Dermis blood vessel endothelial cell (primary cell): ENCODE measurements at regions not wholly inside any gene's neighbourhood (a gene's known extent, or its start where the extent isn't known, plus 50 kb on each side); places are given as distances from the start of the nearest gene placed in this dataset.
"Not testable (repeated sequence)": the region's sequence is repeated elsewhere in the genome, so short reads cannot be mapped to it uniquely, and the experiment has no call there.

Experiments used
- DNase-seq: peaks from one replicate; pipeline ENCODE4 v3.0.0; 2010

DNA sequence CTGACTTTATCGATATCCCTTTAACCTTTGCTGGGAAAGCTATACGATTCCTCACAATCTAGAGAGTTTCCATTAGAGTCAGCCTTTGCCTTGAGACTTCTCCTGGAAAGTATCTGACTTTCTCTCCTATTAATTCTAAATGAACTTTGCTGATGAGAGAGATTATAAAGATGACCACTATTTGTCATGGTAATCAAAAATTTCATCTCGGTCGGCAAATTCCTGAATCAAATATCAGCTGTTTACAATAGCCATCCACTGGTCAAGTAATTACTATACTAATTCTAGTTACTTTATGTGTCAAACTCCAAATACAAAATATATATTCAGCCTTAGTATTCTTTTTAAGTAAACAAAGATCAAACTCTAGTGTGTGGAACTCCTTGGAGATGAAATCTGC lies 164.4 kb upstream of the ITGA1 start:
- DNase-seq: no peak

DNA sequence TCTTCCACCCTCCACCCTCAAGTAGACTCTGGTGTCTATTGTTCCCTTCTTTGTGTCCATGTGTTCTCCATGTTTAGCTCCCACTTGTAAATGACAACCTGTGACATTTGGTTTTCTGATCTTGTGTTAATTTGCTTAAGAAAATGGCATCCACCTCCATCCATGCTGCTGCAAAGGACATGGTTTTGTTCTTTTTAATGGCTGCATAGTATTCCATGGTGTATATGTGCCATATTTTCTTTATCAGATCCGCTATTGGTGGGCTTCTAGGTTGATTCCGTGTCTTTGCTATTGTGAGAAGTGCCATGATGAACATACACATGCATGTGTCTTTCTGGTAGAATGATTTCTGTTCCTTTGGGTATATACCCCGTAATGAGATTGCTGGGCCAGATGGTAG lies 163.4 kb upstream of the ITGA1 start:
- DNase-seq: no peak

DNA sequence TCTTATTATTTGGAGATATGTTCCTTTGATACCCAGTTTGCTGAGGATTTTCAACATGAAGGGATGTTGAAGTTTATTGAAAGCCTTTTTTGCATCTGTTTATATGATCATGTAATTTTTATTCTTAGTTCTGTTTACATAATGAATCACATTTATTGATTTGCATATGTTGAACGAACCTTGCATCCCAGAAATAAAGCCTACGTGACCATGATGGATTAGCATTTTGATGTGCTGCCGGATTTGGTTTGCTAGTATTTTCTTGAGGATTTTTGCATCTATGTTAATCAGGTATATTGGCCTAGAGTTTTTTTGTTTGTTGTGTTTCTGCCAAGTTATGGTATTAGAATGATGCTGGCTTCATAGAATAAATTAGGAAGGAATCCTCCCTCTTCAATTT lies 161.4 kb upstream of the ITGA1 start:
- DNase-seq: no peak

DNA sequence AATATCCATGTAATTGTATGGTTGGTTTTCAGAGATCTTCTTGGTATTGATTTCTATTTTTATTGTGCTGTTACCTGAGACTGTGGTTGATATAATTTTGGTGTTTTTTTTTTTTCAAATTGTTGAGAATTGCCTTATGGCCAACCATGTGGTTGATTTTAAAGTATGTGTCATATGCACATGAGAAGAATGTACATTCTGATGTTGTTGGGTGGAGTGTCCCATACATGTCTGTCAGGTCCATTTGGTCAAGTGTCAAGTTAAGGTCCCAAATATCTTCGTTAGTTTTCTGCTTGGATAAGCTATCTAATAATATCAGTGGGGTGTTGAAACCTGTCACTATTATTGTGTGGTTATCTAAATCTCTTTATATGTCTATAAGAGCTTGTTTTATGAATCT lies 160.0 kb upstream of the ITGA1 start:
- no peak for DNase-seq

DNA sequence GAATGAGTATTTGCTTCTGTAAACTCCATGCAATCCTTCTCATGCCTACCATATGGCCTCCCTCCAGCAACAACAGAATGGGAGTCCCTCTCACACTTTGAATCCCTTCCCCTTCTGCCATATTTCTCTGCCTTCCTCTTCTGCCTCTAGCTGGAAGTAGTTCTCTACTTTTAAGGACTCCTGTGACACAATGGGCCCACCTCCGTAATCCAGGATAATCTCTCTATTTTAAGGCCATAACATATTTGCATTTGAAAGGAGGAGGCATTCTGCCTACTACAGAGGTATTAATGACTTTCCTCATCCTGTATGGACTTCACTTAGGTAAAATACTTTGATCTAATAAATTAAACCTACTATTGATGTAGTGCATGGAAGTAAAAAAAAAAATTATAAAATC lies 155.4 kb upstream of the ITGA1 start:
- DNase-seq: no peak

DNA sequence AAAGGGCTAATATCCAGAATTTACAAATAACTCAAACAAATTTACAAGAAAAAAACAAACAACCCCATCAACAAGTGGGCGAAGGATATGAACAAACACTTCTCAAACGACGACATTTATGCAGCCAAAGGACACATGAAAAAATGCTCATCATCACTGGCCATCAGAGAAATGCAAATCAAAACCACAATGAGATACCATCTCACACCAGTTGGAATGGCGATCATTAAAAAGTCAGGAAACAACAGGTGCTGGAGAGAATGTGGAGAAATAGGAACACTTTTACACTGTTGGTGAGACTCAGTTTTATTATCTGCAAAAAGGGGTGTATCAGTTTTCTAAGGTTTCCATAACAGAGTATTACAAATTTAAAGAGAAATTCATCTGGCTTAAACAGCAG lies 153.5 kb upstream of the ITGA1 start:
- not testable (repeated sequence) for DNase-seq

DNA sequence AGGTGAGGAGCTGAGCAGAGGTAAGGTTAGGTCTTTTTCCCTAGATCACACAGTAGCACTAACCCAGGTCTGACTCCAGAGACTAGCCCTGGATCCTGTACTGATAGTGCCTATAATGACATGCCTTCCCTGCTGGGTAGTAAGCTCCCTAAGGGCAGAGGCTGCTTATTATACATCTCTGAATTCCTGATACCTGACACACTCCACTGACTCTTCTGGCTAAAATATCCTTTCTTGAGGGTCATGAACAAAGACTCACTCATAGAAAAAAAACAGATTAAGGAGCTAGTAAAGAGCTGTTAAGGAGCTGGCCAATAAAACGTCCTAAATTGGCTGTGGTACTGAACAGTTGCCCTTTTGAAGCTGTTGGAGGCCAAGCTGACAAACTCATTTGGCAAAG lies 149.0 kb upstream of the ITGA1 start:
- no peak for DNase-seq

DNA sequence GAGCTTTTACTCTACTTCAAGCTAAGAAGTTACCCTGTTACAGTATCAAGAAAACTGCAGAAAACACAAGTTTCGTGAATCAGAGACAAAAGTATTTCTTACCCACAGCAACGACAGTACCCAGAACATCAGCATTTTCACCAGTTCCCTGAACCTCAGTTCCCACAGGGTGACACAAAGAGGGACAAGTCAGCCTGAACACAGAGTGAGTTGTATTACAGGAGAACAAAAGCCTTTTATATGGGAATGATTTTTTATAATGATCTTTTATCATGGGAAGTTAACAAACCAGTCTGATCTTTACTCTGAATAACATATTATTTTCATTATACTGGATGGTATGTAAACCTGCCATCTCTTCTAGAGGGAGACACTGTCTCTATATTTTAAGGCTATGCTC lies 139.0 kb upstream of the ITGA1 start:
- no peak for DNase-seq

DNA sequence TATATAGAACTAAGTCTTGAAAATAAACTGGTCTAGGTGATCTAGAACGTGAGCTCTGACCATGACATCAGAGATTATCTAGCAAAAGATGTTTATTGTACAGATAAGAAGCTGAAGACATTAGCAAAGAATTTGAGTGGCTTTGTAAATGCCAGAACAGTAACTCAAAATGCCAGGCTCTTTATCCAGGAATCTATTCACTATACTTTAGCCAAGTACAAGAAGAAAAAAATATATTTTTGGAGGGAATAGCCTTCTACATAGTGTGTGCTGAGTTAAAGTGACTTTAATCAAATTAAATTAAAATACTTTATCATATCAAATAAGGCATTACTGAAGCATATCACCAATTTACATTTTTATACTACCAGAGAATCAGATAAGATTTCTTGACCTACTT lies 132.6 kb upstream of the ITGA1 start:
- no peak for DNase-seq

DNA sequence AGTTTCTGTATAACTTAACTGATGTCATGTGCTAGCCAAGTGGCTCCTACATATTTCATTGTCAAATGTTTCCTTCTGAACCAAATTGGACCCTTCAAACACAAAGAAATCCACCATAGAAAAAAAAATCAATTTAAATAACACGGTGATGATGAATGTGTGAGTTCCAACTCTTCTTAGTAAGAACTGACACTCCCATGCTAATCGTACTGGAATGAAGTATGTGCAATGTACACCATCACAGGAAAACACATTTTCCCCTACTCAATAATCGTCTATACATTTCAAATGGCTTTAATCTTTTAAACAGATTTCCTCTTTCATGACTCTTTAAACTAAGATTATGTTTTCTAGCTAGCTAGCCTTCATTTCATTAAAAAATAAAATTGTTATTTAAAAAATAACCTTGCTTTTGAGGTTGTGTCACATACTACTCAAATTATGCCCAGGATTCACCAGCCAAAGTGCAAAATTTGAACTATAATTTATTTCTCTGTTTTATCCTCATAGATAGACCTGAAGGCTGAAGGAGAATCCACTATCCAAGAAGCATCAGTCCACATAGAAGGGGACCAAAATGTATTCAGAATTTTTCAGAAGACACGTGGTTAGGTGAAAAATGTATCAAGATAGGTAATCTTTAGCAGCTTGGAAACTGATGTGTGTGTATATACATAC lies 131.0 kb upstream of the ITGA1 start:
- no peak for DNase-seq

DNA sequence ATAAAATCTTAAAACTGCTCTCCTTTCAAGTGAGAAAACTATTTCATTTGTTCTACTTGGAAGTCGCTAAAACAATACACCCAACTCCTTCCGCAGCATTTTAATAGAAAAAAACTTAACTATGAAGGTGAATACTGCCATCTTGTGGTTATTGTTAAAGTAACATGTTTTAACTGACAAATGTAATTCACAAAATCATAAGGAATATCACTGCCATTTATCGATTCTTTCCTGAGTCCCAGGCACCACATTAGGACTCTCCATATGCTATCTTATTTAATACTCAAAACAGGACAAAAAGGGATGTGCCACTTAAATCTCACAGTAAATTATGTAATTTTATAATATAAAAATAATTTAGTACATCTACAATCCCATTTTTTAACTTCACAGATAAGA lies 130.5 kb upstream of the ITGA1 start:
- DNase-seq: peak; percentile 69

DNA sequence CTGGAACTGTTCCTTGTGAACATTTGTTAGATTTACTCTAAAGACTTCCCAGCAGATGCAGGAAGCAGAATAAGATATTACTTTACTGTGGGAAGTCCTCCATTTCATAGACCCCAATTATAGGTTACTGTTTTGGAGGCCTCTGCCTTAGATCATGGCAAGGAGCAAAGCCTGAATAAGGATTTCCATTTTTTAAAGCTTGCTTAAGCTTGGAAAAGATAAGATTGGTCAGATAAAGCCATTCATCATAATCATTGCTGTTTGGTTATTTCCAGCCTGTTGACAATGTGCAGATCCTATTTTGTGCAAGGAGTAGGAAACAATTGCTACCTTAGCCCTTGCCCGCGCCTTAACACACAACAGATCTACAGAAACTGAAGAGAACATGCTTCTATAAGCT lies 129.5 kb upstream of the ITGA1 start:
- no peak for DNase-seq

DNA sequence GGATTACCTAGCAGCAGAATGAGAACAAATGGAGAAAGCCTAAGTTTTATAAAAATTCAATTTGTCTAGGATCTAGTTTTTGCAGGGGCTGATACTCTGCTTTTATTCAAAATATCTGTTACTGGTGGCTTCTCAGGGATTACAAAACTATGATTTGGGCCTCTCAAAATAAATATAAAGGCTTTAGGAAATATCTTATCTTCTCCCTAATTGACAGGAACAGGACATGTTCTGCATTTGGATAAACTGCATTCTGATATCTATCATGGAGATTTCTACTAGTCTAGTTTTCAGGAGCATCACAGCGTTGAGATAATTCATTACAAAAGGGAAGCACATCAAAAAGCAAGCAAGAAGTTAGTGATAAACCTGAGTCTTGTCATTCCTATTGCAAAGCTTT lies 127.1 kb upstream of the ITGA1 start:
- no peak for DNase-seq

DNA sequence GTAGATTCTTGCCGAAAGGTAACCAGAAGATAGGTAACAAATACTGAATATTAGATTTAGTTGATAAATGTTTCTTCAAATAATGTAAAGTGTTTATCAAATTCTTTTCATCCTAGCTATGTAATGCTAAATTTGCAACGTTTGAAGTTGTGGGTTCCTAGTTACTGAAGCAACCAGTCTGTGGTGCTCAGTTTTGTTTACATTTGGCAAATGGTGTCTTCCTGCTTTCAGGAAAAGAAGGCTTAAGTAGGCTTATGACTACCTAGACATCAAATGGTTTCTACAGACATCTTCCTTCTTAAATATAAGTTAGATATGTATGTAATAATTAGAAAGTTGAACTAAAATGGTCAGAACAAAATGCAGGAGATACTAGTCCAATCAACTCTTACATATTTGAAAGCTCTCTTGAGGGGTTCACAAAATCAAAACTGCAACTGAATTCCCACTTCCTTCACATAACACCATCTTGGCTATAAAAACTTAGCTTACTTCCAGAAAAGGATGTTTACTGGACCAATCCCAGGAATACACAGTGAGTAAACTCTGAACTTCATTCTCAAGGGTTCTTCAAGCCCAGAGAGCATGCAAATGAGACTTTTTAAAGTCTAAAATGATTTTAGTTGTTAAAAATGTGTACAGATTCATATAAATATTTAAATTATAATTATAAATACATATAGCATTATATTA lies 125.7 kb upstream of the ITGA1 start:
- no peak for DNase-seq

DNA sequence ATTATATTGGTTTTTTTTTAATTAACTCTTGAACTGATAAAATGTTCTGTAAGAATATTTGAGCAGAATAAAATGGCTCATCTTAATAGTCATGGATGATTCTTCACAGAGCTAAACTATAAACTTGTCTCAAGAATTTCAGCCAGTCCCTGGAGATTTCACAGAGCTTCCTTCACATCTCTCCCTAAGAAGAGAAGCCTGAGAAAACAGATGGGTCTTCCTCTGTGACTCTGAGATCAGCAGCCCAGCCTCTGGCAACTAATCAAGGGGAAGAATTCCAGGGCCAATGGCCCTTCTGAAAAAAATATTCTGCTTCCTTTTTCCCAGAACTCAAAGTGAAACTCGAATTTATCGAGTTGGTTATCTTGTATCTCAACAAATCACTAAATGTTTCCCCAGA lies 122.2 kb upstream of the ITGA1 start:
- no peak for DNase-seq

DNA sequence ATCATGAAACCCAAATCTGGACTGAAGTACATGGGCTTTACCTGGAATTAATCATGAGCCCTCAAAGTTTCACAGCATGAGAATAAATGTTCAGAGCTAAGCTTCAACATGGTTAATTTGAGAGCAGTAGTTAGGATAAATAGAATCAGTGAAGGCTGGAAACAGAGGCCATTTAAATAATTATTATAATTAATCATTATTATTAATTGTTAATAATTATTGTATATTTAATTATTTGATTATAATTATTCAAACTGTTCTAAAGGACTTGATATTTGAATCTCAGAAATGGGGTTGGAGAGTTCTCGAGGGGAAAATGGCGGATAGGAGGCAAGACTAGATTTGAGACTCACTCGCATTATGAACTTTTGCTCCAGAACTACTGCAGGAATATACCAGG lies 119.6 kb upstream of the ITGA1 start:
- no peak for DNase-seq

DNA sequence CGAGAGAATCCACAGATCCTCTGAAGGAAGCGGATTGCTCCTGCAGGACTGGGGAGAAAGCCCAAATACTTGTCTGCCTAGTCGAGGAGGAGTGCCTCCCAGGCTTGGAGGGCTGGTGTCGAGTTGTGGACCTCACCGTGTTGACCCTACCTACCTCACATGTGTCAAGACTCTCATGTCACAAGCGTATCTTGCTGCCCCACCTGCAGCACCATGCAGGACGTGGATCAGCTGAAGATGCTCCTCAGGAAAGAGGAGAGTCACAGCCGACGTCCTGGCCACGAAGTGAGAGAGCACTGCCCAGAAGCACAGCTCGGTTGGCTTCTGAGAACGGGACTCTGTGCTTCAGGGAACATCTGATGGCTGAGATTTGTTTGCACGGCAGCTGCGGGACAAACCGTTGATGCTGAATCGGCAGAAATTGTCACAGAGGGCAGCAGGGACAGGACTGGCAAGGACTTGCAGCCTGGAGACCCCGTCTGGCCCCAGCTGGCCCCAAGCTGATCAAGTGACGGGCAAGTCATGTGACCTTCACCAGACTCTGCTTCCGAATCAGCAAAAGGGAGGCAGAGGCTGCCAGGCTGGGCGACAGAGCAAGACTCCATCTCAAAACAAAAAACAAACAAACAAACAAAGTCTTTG lies 119.1 kb upstream of the ITGA1 start:
- DNase-seq: no peak

DNA sequence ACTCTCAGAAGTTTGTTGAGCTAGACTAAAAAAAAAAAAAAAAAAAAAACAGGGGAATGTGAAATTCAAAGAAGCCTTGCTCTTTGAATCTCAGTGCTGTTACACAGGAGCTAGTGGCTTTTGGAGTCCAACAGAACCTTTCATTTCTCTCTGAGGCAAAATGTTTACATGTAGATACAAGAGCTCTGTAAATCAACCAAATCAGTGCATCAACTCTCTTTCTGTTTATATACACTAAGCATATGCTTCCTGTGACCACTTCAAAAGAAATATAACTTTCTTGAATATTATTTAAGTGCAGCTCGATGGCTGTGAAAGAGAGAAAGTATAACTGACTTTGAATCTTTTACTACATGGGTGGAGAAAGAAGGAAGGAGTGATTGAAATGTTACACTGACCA lies 115.3 kb upstream of the ITGA1 start:
- no peak for DNase-seq

DNA sequence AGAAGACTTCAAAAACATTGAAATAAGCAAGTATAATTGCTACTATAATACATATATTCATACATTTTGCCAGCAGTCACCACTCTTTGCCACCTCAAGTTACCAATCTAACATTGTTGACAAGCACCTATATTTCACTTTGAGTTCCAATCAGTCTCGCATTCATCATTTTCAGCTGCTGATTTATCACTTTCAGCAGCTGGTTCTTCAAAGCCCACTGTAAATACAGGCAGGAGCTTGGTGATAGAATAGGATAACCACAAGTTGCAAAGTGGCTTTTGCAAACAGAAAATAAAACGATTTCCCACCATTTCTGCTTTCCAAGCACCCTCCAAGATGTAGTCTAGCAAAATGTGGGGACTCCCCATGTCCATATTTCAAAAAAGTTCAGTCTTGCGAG lies 114.2 kb upstream of the ITGA1 start:
- no peak for DNase-seq

DNA sequence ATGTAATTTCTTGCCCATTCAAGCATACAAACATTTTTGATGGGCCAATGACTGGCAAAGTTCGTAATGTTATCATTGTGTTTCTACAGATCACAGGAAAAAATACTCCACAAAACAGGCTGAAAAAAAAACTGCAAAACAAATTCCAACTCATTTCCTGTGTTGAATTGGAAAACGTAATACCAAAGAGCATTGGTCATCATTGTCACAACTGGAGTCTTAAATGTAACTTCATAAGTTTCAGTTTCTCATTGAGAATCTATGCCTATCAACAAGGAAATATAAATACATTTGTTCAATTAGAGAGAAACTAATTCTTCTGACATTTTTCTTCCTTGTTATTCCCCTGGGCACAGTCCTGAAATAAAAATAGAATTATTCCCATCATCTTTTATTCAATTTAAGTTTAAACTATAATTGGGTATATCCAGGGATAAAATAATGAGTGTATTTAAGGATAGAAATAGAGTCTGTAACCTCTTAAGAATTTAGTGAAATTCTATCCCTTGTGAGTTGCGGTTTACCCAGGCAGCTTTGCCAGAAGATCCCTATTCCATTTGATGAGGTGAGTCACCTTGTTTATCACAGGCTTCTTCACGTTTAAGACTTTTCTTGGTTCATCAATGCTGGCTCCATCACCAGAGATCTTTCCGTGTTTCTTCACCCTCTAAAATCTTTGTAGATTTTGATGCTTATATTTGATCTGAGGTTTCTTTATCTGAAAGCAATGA lies 112.7 kb upstream of the ITGA1 start:
- DNase-seq: peak; percentile 32

DNA sequence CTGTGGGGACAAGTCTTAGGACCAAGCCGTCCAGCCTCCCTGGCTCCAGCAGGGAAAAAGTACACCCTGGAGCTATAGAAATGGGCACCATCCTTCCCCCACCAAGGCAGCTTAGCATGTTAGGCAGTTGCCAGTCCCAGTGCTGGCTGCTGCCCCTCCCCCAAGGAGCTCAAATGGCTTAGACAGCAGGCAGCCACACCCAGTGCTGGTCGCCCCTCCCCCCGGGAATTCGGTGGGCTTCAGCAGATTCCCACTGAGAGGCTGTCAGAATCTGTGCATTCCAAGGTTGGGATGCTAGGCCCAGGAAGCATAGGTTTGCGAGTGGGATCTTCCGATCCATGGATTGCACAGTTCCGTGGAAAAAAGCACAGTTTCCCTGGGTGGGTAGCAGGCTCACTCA lies 105.2 kb upstream of the ITGA1 start:
- no peak for DNase-seq

DNA sequence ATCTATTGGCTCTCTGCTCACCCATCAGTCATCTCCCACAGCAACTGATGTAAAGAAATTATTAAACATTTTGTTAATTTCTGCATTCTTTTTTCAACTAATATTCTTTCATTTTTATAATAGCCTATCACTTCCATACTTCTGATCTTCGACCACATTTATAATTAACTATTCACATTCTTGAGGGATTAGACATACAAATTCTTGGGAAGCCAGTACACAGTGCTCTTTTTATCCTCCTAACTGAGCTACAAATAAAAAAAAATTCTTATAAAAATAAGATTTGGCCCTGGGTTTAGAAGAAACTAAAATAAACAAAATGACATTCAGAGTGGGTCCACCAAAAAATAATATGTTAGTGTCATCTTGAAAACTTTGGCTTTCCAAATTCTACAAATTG lies 103.7 kb upstream of the ITGA1 start:
- no peak for DNase-seq

DNA sequence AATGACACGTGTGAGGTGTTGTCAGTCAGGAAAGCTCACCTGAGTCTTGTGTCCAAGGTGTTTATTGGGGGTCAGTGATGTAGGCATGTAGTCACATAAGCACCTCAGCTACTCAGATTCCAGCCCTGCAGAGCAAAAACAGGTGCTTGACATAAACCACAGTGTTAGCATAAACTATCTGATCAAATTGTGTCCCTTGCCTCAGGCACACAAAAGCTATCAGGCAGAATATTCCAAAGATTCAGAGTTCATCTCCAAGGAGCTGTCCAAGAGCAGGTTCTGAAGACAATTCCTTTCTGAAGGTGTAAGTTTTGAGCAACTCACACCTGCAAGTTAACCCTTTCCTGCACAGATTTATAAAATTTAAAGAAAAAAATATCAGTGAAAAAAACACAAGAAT lies 102.2 kb upstream of the ITGA1 start:
- DNase-seq: no peak

DNA sequence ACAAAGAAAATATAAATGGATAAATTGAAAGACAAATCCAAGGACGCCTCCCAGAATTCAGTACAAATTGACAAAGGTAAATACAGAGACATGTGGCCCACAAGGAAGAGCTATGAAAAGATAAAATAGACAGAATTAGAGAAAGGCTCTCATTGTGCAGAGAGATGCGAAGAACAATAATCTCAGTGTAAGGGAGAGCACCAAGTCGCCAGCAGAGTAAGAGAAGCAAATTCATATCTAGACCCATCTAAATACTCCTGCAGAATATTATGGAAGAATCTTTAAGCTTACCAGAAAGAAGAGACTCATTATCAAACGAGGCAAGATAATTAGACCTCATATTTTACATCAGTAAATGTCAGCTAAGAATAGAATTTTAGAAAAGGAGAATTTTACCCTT lies 101.7 kb upstream of the ITGA1 start:
- DNase-seq: no peak
